HEK293 (cell line): ENCODE measurements at regions not wholly inside any gene's neighbourhood (a gene's known extent, or its start where the extent isn't known, plus 50 kb on each side); places are given as distances from the start of the nearest gene placed in this dataset.

Experiments used
- ZBTB7A ChIP-seq: fragments of 450-650 bp; formaldehyde crosslinking; IDR thresholded peaks from 2 replicates; pipeline ENCODE4 v1.5.1; 2016; ENCODE audit warnings: low read depth, missing biosample characterization, missing genetic modification characterization
- ZNF2 ChIP-seq: fragments of 450-650 bp; formaldehyde crosslinking; IDR thresholded peaks from 2 replicates; pipeline ENCODE4 v1.5.1; 2016; ENCODE audit warnings: missing biosample characterization, missing genetic modification characterization

GRCh38 chr11:41989823-41990380 lies 530.5 kb upstream of the LRRC4C start:
- no peak for TF ChIP-seq ZBTB7A (tag by site-specific recombination)
- no peak for TF ChIP-seq ZNF2 (tag by site-specific recombination)
